HG03108 (cell line): ENCODE measurements at regions not wholly inside any gene's neighbourhood (a gene's known extent, or its start where the extent isn't known, plus 50 kb on each side); places are given as distances from the start of the nearest gene placed in this dataset.
"Not testable (repeated sequence)": the region's sequence is repeated elsewhere in the genome, so short reads cannot be mapped to it uniquely, and the experiment has no call there.

Experiments used
- ATAC-seq: cut with Tn5 transposase; IDR thresholded peaks from one replicate; pipeline ENCODE4 v1.9.1; 2021; ENCODE audit warnings: moderate library complexity; ENCODE audit not compliant: unreplicated experiment

DNA sequence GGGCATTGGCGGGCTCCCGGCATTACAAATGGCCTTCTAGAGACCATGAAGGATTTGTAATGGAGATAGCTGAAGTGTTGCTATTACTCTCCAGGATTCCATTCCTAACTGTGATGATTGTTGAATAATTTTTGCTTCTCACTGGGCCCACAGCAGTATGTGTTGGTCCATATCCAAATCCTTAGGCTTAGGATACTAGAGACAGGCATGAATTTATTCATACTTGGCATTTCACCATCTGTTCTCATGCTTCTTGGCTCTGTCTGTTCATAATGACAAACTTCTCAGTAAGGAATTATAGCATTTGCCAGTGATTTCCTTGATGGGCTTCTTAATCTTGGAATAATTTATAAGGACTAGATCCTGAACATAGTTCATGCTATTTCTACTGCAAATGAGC is 832.9 kb downstream of the C12orf50 start:
- no peak for ATAC-seq

DNA sequence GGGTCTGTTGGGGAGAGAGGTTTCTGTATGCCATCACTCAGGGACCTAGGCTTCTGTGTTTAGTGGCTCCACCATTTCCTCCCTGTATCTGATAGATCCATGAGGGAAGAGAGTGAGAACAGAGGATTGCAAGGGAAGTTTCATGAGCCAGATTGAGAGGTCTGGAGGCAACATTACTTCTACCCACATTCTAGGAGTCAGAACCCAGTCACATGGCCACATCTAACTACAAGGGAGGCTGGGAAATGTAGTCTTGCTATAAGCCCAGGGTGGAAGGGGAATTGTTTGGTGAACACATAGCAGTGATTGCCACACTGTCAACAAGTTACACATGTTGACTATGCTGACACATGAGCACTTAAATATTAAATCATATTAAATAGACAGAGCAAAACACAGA is 834.8 kb downstream of the C12orf50 start:
- ATAC-seq: not testable (repeated sequence)

DNA sequence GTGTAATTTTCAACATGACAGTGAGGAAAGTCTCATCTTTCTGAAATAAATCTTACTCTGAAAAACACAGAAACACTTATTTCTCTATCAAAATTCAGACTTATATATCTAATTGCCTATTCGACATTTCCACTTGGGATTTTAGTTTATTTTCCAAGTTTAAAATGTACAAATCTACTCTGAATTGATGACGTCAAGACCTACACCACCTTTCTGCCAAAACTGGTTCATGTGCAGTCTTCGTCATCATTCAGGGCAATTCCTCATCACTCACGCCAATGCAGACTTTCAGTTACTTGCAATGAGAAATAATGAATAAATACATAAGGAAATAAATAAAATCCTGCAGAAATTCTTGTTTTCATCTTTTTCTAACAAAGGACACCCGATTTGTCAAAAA is 843.8 kb downstream of the C12orf50 start:
- no peak for ATAC-seq

DNA sequence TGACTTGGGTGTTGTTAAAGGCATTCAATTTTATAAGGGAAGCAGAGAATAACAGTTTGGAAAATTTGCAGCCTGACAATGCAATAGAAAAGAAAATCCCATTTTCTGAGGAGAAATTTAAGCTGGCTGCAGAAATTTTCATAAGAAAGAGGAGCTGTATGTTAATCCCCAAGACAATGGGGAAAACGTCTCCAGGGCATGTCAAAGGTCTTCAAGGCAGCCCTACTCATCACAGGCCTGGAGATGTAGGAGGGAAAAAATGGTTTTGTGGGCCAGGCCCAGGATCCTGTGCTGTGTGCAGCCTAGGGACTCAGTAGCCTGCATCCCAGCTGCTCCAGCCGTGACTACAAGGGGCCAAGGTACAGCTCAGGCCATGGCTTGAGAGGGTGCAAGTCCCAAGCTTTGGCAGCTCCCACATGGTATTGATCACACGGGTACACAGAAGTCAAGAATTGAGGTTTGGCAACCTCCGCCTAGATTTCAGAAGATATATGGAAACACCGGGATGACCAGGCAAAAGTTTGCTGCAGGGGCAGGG is 846.4 kb downstream of the C12orf50 start:
- no peak for ATAC-seq

DNA sequence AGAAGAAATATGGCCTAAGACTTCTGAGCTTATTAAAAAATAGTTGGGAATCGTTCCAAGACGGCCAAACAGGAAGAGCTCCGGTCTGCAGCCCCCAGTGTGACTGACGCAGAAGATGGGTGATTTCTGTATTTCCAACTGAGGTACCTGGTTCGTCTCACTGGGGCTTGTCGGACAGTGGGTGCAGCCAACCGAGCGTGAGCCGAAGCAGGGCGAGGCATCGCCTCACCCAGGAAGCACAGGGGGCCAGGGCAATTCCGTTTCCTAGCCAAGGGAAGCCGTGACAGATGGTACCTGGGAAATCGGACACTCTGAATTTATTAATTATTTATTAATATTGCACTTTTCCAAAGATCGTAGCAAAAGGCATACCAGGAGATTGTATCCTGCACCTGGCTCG is 857.8 kb downstream of the C12orf50 start:
- no peak for ATAC-seq

DNA sequence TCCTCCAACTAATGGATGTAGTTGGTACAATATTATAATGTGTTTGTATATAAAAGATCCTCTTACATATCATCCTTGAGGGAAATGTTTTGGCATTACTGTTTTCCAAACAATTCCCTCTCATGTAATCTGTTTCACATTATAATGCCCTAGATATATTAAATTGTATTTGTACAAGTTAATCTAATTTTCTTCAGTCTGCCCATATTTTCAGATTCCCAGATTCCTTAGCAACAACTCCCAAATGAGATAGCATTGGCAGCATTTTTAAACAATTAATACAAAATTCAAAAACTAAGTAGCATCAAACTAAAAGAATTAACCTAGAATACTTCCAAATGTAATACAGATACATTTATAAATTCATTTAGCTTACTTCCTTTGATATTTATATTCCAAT is 860.2 kb downstream of the C12orf50 start:
- ATAC-seq: no peak

DNA sequence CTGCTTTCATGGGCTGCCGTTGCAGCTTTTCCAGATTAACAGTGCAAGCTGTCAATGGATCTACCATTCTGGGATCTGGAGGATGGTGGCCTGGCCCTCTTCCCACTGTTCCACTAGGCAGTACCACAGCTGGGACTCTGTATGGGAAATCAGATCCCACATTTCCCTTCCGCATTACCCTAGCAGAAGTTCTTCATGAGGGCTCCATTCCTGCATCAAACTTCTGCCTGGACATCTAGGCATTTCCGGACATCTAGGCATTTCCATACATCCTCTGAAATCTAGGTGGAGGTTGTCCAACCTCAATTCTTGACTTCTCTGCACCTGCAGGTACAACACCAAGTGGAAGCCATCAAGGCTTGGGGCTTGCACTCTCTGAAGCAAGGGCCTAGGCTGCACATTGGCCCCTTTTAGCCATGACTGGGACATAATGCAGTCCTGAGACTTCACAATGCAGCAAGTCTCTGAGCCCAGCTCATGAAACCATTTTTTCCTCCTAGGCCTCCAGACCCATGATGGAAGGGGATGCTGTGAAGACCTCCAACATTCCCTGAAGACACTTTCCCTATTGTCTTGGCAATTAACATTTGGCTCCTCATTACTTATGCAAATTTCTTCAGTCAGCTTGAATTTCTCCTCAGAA is 863.3 kb downstream of the C12orf50 start:
- ATAC-seq: no peak

DNA sequence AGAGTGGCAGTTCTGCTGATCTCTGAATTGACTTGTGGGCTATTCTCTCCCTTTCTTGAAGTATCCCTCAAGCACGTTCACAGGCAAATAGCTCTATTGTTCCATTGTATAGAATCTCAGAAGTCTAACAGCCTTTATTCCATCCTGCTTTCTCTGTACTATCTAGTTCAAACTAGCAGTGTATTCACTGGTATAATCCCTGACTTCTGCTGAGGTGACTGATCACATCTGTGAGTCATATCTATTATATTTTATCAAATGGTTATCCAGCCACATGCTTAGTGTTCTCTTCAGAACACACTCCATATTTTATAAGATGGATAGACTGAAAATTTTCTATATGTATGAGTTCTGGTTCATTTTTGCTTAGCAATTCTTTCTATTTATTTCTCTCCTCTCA is 866.1 kb downstream of the C12orf50 start:
- ATAC-seq: no peak

DNA sequence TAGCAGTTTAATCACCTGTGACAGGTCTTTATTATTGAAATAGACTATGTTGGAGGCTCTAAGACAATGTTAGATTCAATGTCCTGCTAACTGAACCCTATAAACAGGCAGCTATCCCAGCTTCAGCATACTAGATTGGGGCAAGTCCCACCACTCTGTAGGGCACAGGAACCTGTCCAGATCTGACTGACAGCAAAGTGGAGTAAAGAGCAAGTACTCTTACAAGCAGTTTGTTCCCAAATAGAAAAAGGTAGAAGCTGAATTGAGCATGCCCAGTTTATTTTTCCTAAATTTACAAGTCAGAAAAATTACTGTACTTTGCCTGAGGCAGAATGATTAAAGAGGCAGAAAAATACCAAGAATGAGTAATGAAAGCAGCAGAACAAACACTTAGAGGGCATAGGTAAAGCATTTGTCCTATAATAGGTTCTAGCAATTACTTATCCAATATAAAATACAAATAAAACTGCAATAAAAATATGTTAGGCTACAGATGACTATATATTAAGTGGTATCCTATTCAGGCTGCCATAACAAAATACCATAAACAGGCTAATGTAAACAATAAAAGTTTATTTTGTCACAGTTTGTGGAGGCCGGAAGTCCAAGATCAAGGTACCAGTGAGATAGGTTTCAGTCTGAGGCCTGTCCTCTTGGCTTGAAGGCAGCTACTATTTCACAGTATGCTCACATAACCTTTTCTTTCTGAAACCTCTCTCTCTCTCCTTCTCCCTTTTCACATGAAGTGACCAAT is 868.2 kb downstream of the C12orf50 start:
- no peak for ATAC-seq

DNA sequence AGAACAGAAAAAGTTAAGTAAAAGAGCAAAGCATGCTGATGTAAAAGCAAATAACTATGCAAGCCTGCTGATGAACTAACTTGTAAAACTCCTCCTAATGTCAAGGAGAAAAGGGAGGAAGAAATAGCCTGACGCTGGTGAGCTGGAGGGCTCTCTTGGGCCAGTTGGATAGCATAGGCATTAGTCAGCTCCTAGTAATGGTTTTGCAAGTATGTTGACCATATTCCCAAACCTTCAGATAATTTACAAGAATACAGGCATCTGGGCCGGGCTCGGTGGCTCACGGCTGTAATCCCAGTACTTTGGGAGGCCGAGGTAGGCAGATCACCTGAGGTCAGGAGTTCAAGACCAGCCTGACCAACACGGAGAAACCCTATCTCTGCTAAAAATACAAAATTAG is 871.4 kb downstream of the C12orf50 start:
- no peak for ATAC-seq

DNA sequence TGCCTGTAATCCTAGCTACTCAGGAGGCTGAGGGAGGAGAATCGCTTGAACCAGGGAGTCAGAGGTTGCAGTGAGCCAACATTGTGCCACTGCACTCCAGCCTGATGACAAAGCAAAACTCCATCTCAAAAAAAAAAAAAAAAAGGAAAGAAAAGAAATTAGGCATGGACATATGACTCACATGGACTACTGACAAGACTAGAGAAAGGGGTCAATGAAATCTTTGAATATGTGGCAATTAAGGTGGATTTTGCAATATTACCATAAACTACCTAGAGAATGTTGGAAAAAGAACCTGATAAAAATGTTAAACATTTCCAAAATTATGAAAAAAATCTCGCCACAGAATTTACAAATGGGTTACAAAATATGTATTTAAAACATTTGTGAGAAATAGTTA is 873.6 kb downstream of the C12orf50 start:
- ATAC-seq: no peak

DNA sequence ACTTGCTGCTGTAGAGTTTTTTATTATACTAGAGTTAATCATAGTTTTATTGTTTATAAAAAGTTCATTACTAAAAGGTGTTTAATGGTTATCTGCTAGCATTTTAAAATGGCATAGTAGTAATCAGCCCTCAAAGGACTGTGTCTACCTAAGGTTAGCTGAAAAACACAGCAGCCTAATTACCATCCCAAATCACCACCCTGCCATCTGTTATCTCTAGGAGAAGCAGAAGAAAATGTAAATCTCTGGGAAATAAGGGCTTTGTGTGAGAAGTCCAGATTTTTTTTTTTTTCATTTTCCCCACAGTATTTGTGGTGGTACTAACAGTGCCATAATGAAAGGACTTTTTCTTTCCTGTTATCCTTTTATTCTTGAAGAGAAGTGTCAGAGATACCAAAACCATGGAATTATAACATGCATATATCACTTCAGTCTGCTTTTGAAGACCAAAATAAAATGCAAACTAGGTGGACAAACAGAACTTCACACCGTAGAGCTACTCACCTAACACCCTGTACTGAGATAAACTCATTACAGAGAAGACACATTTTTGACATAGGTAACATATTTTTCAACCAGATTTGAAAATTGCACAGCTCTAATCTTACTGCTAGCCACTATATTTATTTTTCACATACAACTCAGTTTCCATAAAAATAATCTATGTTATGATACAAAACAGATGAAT is 876.2 kb downstream of the C12orf50 start:
- ATAC-seq: no peak

DNA sequence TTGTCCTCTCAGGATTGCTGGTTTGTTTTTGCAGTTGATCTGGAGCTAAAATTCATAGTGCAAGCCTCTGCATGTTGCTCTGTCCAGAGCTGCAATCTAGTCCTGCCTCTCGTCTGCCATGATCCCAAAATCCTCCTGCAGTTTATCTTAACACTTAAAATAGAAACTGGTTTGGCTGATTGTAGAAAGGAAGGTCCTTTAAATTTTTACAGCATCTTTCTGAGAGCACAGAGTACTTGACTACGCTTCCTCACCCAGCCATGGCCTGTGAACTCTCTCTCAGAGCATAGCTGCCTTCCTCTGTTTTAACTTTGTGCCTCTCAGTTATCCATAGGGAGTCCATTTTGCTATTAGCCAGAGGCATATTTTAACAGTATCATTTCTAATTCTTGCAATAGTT is 877.1 kb downstream of the C12orf50 start:
- ATAC-seq: no peak

DNA sequence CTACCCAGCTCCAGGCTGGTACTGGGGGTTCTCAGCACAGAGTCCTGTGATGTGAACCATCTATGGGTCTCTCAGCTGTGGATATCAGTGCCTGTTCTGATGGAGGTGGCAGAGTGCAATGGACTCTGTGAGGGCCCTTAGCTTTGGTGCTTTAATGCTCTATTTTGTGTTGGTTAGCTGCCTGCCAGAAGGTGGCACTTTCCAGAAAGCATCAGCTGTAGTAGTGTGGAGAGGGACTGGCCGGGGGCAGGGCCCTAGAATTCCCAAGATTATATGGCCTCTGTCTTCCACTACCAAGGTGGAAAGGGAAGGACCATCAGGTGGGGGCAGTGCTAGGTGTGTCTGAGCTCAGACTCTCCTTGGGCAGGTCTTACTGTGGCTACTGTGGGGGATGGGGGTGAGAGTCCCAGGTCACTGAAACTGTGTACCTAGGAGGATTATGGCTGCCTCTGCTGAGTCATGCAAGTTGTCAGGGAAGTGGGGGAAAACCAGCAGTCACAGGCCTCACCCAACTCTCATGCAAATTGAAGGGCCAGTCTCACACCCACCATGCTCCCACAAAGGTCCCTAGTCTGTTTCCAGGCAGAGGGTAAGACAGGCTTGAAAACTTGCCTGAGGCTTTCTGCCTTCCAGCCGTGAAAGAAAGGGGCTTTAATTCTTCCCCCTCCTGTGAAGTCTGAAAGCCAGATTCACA is 878.1 kb downstream of the C12orf50 start:
- ATAC-seq: no peak

DNA sequence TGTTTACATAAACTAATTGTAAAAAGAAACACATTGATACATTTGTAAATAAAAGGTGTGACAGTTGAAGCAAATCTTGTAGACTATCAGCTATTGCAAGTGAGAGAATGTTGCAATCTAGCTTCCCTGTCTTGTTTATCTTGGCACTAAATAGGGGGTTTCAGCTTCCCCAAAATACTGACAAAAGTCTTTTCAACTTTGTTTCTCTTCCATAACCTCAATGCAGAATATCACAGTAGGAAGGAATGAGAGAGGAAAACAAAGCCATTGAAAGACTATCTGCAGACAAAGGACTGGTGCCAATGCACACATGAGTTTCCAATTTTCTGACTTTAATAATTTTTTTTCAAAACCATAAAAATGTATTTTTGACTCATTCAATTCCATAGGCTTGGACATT is 886.2 kb upstream of the MGAT4C start:
- no peak for ATAC-seq

DNA sequence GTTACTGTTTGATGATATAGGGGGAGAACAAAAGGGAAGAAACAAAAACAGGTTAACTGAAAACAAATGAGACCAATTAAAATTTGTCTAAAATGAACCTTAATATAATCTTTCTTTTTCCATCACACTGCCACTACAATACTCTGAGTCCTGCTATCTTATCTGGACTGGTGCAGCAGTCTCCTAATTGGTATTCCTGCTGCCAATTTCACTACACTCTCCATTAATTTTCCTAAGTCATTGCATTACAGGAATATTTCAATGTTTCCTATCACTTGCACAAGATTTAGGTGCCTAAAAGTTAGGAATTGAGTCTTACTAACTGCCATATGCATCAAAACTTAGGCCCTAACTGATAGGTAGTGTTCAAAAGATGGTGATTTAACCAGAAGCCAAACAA is 884.9 kb upstream of the MGAT4C start:
- no peak for ATAC-seq

DNA sequence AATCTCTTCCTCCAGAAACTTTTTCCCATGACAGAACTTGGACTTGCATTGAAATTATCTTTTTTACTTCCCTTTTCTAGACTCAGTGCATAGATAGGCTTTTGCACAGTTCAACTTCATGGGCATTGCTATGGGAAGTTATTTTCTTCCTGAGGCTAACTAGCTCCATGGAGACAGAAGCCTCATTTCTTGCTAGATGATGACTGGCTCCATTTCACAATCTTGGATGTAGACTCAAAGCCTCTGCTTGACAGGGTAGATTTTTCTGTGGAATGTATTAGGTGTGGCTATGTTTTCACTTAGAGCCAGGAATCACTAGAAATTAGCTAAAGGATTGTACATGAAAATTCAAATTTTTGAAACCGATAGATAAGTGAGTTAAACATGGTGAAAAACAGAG is 884.1 kb upstream of the MGAT4C start:
- ATAC-seq: no peak

DNA sequence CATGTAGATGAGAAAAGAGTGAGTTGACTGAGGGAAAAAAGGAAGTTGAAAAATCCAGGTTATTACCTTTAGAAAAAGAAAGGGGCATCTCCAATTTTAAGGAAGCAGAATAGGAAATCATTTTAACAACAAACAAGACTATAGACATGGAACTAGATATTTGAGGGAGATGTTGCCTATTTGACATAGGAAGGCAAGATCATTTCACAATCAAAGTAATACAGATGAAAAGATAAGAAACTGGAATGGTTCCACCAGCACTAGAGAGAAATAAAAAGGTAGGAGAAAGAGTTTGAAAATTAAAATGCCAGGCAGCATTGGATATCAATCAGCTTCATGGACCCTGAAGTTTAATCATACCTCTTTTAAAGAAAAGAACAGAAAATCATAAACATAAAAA is 881.0 kb upstream of the MGAT4C start:
- no peak for ATAC-seq

DNA sequence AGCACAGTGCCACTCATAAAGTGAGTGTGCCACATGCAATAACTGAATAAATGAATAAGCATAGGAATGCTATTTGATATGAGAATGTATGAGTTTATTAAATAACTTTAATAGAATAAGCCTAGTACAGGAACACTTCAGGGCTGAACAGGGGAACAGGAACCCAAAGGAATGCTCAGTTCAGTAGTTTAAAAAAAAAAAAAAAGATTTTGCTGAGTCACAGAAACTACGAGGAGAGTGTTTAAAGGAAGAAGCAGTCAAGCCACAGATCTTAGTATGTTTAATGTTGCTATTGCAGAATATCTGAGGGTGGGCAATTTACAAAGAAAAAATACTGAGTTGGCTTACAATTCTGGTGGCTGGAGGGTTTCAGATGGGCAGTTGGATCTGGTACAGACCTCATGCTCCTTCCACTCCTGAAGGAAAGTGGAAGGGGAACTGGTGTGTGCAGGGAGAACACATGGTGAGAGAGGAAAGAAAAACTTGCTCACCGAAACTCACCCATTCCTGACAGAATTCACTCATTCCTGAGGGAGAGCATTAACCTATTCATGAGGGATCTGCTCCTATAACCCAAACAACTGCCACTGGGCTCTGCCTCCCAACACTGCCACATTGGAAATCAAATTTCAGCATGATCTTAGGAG is 880.3 kb upstream of the MGAT4C start:
- ATAC-seq: no peak

DNA sequence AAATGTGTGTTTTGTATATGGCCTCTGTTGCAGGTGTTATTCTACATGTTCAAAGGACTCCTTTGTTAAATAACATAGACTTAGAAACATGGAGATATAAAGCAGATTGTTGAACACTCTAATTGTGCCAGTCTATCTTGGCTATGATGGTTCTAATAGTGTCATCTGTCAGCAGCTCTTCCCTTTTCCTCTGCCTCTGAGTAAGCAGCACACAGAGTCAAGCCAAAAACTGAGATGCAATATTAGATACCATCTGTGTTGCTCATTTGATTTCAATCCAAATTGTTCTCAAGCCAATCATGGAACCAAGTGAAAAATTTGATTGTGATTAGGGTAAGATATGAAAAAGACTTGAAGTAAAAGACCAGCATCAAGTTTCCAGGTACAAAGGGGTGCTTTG is 871.1 kb upstream of the MGAT4C start:
- no peak for ATAC-seq

DNA sequence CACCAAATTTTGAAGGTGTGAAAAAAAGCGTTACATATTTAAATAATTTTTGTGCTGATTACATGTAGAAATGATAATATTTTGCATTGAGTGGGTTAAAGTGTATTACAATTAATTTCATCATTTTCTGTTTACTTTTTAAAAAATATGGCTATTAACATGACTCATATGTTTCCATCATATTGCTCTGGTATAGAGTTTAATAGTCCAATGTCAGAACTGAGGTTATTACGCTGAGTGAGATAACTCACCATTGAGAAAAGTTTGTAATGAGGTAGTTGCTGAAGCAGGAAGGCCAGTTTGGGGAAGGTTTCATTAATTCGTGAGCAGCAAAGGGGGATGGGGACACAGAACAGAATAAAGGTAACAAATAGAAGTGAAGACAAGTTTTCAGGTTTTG is 865.7 kb upstream of the MGAT4C start:
- no peak for ATAC-seq
